ENCODE measurements at regions not wholly inside any gene's neighbourhood (a gene's known extent, or its start where the extent isn't known, plus 50 kb on each side); places are given as distances from the start of the nearest gene placed in this dataset.
"Not testable (repeated sequence)": the region's sequence is repeated elsewhere in the genome, so short reads cannot be mapped to it uniquely, and the experiment has no call there.

DNA sequence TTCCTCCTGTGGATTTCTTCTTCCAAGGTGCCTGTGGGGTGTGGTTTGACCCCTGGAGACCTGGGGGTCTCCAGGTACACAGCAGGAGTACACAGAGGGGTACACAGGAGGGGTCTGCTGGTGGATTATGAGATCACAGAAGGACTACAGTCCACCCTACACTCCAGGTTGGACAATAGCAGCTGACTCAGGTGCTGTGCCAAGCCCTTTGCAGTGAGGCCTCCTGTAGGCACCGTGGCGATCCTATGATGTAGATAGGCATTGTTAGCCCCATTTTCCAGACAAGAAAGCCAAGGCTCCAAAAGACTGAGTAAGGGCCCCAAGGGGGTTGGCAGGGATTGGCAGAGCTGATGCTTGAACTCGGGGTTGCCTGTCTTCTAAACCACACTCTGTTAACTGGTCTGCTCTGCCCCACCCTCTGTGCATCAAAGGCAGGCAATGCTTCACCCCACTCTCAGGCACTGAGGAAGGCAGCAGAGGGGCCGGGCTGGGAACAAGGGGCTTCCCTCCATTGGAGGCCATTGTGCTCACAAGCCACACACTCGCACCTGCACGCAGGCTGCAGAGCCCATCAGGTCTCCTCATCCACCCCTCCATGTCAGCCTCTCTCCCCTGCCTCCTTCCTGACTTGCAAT, 77.5 kb upstream of the SIRPA start:
- intact Hi-C loops (cut with micrococcal nuclease; ENCODE audit: unreplicated experiment): no loop called here
- CTCF ChIA-PET: no interaction called here
- Mint-ChIP-seq H3K9me3 (ENCODE audit: low read depth, unreplicated experiment) (no peaks in the 10 kb centered on the region), H3K36me3 (ENCODE audit: insufficient read depth, unreplicated experiment) (no peaks in the 10 kb centered on the region), H3K4me3 (ENCODE audit: low read depth, unreplicated experiment) (no peak overlapping the region), H3K4me1 (ENCODE audit: low read depth, unreplicated experiment) (peaks cover 18% of the 10 kb centered on the region), H3K27ac (ENCODE audit: unreplicated experiment) (no peak overlapping the region), H3K27me3 (ENCODE audit: unreplicated experiment) (peaks cover 32% of the 10 kb centered on the region)
- DNase-seq: no peak
- TF ChIP-seq CTCF (IDR thresholded peaks at IDR 0.05; ENCODE audit: unreplicated experiment): no peak
- BruUV-seq (replicated peaks): no TSS peak

GRCh38 chr20:1816384-1817381, 78.5 kb upstream of the SIRPA start:
- TF ChIP-seq CTCF (IDR thresholded peaks at IDR 0.05; ENCODE audit: unreplicated experiment): no peak
- no peak overlapping the region for H3K27ac Mint-ChIP-seq (ENCODE audit: unreplicated experiment)
- CTCF ChIA-PET: no interaction called here
- DNase-seq: no peak
- intact Hi-C loops (cut with micrococcal nuclease; ENCODE audit: unreplicated experiment): no loop called here
- H3K4me1 Mint-ChIP-seq (ENCODE audit: low read depth, unreplicated experiment): peaks cover 19% of the 10 kb centered on the region
- H3K27me3 Mint-ChIP-seq (ENCODE audit: unreplicated experiment): peaks cover 32% of the 10 kb centered on the region
- H3K4me3 Mint-ChIP-seq (ENCODE audit: low read depth, unreplicated experiment): no peak overlapping the region
- no peaks in the 10 kb centered on the region for H3K9me3 Mint-ChIP-seq (ENCODE audit: low read depth, unreplicated experiment)
- BruUV-seq (replicated peaks): no TSS peak
- H3K36me3 Mint-ChIP-seq (ENCODE audit: insufficient read depth, unreplicated experiment): no peaks in the 10 kb centered on the region

- Mint-ChIP-seq H3K36me3 (ENCODE audit: insufficient read depth, unreplicated experiment) (no peaks in the 10 kb centered on the region), H3K4me3 (ENCODE audit: low read depth, unreplicated experiment) (no peak overlapping the region), H3K9me3 (ENCODE audit: low read depth, unreplicated experiment) (no peaks in the 10 kb centered on the region), H3K27ac (ENCODE audit: unreplicated experiment) (no peak overlapping the region), H3K27me3 (ENCODE audit: unreplicated experiment) (peaks cover 32% of the 10 kb centered on the region), H3K4me1 (ENCODE audit: low read depth, unreplicated experiment) (peaks cover 22% of the 10 kb centered on the region)
- CTCF ChIA-PET: no interaction called here
- BruUV-seq (replicated peaks): no TSS peak
- no peak for DNase-seq
- no peak for TF ChIP-seq CTCF (IDR thresholded peaks at IDR 0.05; ENCODE audit: unreplicated experiment)
- intact Hi-C loops (cut with micrococcal nuclease; ENCODE audit: unreplicated experiment): no loop called here
These were observed 79.6 kb upstream of the SIRPA start for GRCh38 chr20:1815502-1816085.

DNA sequence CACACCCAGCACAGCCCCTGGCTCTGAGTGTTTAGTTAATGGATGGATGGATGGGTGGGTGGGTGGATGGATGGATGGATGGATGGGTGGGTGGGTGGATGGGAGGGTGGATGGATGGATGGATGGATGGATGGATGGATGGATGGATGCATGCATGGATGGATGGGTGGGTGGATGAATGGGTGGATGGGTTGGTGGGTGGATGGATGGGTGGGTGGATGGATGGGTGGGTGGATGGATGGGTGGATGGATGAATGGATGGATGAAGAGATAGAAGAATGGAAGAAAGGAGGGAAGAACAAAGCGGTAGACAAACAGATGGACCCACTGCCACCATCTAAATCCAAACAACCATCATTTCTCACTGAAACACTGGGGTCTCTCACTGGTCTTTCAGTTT, 80.3 kb upstream of the SIRPA start:
- H3K9me3 Mint-ChIP-seq (ENCODE audit: low read depth, unreplicated experiment); H3K27ac Mint-ChIP-seq (ENCODE audit: unreplicated experiment); H3K36me3 Mint-ChIP-seq (ENCODE audit: insufficient read depth, unreplicated experiment); DNase-seq; H3K4me3 Mint-ChIP-seq (ENCODE audit: low read depth, unreplicated experiment); CTCF ChIA-PET; BruUV-seq (replicated peaks); intact Hi-C loops (cut with micrococcal nuclease; ENCODE audit: unreplicated experiment): not testable (repeated sequence)
- Mint-ChIP-seq H3K27me3 (ENCODE audit: unreplicated experiment) (peaks cover 32% of the 10 kb centered on the region), H3K4me1 (ENCODE audit: low read depth, unreplicated experiment) (peaks cover 29% of the 10 kb centered on the region)
